HL-60 (cell line): ENCODE measurements at regions not wholly inside any gene's neighbourhood (a gene's known extent, or its start where the extent isn't known, plus 50 kb on each side); places are given as distances from the start of the nearest gene placed in this dataset.

Source experiments
- CTCF ChIP-seq: IDR thresholded peaks from one replicate; pipeline ENCODE4 v1.5.1; 2011; ENCODE audit warnings: low read length, control low read depth, inconsistent platforms; ENCODE audit not compliant: insufficient read depth
- GABPA ChIP-seq: IDR thresholded peaks from 2 replicates; pipeline ENCODE4 v1.6.1; 2012; ENCODE audit warnings: low read depth
- POLR2AphosphoS5 ChIP-seq: IDR thresholded peaks from 2 replicates; pipeline ENCODE4 v1.6.1; 2012; ENCODE audit warnings: low read depth
- SPI1 ChIP-seq: IDR thresholded peaks from 2 replicates; pipeline ENCODE4 v1.6.1; 2012; ENCODE audit warnings: low read depth, mild to moderate bottlenecking, borderline replicate concordance
- TF ChIP-seq, protein P1 (sequence below): IDR thresholded peaks from 2 replicates; pipeline ENCODE4 v1.6.1; 2012; ENCODE audit warnings: low read depth; ENCODE audit not compliant: insufficient replicate concordance

GRCh38 chr15:49712162-49712561, 91.3 kb downstream of the DTWD1 start:
- TF ChIP-seq CTCF (no peak), POLR2AphosphoS5 (no peak), SPI1 (no peak), GABPA (no peak)
- TF ChIP-seq, protein P1, sequence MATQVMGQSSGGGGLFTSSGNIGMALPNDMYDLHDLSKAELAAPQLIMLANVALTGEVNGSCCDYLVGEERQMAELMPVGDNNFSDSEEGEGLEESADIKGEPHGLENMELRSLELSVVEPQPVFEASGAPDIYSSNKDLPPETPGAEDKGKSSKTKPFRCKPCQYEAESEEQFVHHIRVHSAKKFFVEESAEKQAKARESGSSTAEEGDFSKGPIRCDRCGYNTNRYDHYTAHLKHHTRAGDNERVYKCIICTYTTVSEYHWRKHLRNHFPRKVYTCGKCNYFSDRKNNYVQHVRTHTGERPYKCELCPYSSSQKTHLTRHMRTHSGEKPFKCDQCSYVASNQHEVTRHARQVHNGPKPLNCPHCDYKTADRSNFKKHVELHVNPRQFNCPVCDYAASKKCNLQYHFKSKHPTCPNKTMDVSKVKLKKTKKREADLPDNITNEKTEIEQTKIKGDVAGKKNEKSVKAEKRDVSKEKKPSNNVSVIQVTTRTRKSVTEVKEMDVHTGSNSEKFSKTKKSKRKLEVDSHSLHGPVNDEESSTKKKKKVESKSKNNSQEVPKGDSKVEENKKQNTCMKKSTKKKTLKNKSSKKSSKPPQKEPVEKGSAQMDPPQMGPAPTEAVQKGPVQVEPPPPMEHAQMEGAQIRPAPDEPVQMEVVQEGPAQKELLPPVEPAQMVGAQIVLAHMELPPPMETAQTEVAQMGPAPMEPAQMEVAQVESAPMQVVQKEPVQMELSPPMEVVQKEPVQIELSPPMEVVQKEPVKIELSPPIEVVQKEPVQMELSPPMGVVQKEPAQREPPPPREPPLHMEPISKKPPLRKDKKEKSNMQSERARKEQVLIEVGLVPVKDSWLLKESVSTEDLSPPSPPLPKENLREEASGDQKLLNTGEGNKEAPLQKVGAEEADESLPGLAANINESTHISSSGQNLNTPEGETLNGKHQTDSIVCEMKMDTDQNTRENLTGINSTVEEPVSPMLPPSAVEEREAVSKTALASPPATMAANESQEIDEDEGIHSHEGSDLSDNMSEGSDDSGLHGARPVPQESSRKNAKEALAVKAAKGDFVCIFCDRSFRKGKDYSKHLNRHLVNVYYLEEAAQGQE, result no peak
